ENCODE measurements at regions not wholly inside any gene's neighbourhood (a gene's known extent, or its start where the extent isn't known, plus 50 kb on each side); places are given as distances from the start of the nearest gene placed in this dataset.

DNA sequence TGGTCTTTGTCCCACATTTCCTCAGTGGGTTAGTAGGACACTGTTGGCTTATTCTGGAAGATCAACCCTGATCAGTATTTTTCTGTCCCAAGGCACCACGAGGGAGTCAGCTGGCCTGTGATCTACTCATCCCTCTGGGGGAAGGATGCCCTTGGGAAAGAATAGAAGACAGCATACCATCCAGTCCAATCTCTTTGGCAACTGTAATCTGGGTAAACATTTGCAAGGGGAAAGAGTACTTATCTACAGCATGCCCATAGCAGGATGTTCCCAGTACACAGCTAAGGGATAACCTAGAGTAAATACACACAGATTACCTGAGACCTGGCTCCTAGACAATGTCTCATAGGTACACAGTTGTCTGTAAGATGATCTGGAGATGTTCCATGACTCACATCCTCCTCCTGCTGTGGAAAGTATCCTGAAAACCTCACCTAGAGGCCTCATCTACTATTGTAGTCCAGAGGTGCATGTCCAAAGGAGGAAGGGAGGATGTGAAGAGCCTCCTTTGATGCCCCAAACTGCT lies 134.3 kb upstream of the VWC2 start:
- no peaks in the 10 kb centered on the region for H3K36me3 ChIP-seq (ENCODE audit: insufficient read depth)
- H2AFZ ChIP-seq (ENCODE audit: low read depth) = no peak overlapping the region
- H3K4me2 ChIP-seq = no peak overlapping the region
- no peak overlapping the region for H3K9ac ChIP-seq
- H3K4me3 ChIP-seq (IDR thresholded peaks at IDR 0.05; ENCODE audit: insufficient read depth, low read depth, low read length) = no peak overlapping the region
- no peaks in the 10 kb centered on the region for H4K20me1 ChIP-seq (ENCODE audit: insufficient read depth)
- peaks cover 10% of the 10 kb centered on the region for H3K4me1 ChIP-seq (ENCODE audit: low read depth, poor library complexity, severe bottlenecking)
- TF ChIP-seq, protein P1, sequence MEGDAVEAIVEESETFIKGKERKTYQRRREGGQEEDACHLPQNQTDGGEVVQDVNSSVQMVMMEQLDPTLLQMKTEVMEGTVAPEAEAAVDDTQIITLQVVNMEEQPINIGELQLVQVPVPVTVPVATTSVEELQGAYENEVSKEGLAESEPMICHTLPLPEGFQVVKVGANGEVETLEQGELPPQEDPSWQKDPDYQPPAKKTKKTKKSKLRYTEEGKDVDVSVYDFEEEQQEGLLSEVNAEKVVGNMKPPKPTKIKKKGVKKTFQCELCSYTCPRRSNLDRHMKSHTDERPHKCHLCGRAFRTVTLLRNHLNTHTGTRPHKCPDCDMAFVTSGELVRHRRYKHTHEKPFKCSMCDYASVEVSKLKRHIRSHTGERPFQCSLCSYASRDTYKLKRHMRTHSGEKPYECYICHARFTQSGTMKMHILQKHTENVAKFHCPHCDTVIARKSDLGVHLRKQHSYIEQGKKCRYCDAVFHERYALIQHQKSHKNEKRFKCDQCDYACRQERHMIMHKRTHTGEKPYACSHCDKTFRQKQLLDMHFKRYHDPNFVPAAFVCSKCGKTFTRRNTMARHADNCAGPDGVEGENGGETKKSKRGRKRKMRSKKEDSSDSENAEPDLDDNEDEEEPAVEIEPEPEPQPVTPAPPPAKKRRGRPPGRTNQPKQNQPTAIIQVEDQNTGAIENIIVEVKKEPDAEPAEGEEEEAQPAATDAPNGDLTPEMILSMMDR (conservative IDR thresholded peaks at IDR 0.05; ENCODE audit: low read depth, low read length) = no peak
- no peaks in the 10 kb centered on the region for H3K79me2 ChIP-seq (ENCODE audit: insufficient read depth, low read depth)
- no peak overlapping the region for H3K27ac ChIP-seq
- no peaks in the 10 kb centered on the region for H3K27me3 ChIP-seq (ENCODE audit: insufficient read depth, low read depth)

DNA sequence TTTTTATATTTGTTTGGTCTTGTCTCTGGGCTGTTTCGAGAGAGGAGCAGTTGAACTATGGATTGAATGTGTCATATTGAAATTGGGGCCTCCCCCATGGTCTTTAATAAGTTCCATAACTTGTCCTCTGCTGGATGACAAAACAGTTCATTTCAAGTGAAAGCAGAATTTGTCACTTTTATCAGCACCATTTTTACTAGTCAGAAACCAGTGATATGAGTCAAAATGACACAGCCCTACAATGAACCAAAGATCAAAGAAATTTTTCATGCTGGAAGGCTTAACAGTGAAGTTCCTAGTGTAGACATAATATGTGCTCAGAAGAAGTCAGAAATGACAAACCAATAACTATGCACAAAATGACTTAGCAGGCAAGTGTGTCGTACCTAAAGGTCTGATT lies 133.6 kb upstream of the VWC2 start:
- no peaks in the 10 kb centered on the region for H4K20me1 ChIP-seq (ENCODE audit: insufficient read depth)
- H3K27ac ChIP-seq = no peak overlapping the region
- no peak overlapping the region for H3K4me2 ChIP-seq
- no peaks in the 10 kb centered on the region for H3K27me3 ChIP-seq (ENCODE audit: insufficient read depth, low read depth)
- no peak overlapping the region for H3K9ac ChIP-seq
- no peak overlapping the region for H3K4me3 ChIP-seq (IDR thresholded peaks at IDR 0.05; ENCODE audit: insufficient read depth, low read depth, low read length)
- peaks cover 10% of the 10 kb centered on the region for H3K4me1 ChIP-seq (ENCODE audit: low read depth, poor library complexity, severe bottlenecking)
- H2AFZ ChIP-seq (ENCODE audit: low read depth) = no peak overlapping the region
- TF ChIP-seq, protein P1 (conservative IDR thresholded peaks at IDR 0.05; ENCODE audit: low read depth, low read length) = no peak
- no peaks in the 10 kb centered on the region for H3K36me3 ChIP-seq (ENCODE audit: insufficient read depth)
- H3K79me2 ChIP-seq (ENCODE audit: insufficient read depth, low read depth) = no peaks in the 10 kb centered on the region

DNA sequence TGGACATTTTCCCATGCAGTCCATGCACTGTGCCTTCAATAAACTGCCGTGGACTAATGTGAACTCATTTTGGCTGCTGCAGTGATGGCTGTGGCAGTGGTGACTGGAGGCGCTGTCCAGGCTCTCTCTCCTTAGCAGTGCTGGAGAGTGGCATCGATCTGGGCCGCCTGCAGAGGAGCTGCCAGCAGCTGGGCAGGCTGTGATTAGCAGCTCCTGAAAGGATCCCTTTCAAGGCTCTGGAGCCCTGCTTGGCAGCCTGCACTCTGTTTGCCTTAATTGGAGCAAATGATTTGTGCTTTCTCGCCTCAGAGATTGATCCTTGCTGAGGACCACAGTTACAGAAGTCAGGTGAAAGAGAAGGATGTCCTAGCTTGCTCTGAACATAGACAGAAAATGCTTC lies 130.1 kb upstream of the VWC2 start:
- Histone ChIP-seq H3K27me3 (ENCODE audit: insufficient read depth, low read depth) (no peaks in the 10 kb centered on the region), H3K36me3 (ENCODE audit: insufficient read depth) (no peaks in the 10 kb centered on the region), H3K4me1 (ENCODE audit: low read depth, poor library complexity, severe bottlenecking) (no peaks in the 10 kb centered on the region), H3K4me2 (no peak overlapping the region), H3K27ac (no peak overlapping the region), H3K9ac (no peak overlapping the region), H3K79me2 (ENCODE audit: insufficient read depth, low read depth) (no peaks in the 10 kb centered on the region), H3K4me3 (IDR thresholded peaks at IDR 0.05; ENCODE audit: insufficient read depth, low read depth, low read length) (no peak overlapping the region), H2AFZ (ENCODE audit: low read depth) (no peak overlapping the region), H4K20me1 (ENCODE audit: insufficient read depth) (no peaks in the 10 kb centered on the region)
- TF ChIP-seq, protein P1 (conservative IDR thresholded peaks at IDR 0.05; ENCODE audit: low read depth, low read length) = no peak

DNA sequence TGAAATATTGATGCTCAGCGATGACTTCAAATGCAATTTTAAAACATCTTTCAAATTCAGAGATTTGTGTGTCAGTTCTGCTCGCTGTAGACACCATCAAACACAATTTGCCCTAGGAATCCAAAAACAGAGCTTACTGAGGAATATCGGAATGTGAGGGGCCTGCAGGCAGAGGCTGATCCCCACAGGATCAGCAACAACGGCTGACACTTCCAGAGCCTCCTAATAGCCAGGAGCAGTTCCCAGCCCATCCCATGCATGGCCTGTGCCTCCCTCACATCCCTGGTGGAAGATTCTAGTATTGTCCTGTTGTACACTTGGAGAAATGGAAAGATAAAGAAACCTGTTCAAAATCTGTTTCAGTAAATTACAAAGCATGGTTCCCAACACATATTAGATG lies 129.7 kb upstream of the VWC2 start:
- Histone ChIP-seq H3K4me2 (no peak overlapping the region), H3K4me3 (IDR thresholded peaks at IDR 0.05; ENCODE audit: insufficient read depth, low read depth, low read length) (no peak overlapping the region), H3K27me3 (ENCODE audit: insufficient read depth, low read depth) (no peaks in the 10 kb centered on the region), H2AFZ (ENCODE audit: low read depth) (no peak overlapping the region), H3K27ac (no peak overlapping the region), H3K9ac (no peak overlapping the region), H3K79me2 (ENCODE audit: insufficient read depth, low read depth) (no peaks in the 10 kb centered on the region), H3K4me1 (ENCODE audit: low read depth, poor library complexity, severe bottlenecking) (no peaks in the 10 kb centered on the region), H3K36me3 (ENCODE audit: insufficient read depth) (no peaks in the 10 kb centered on the region), H4K20me1 (ENCODE audit: insufficient read depth) (no peaks in the 10 kb centered on the region)
- TF ChIP-seq, protein P1 (conservative IDR thresholded peaks at IDR 0.05; ENCODE audit: low read depth, low read length) = no peak

All from KMS-11 (cell line).